ENCODE measurements at regions not wholly inside any gene's neighbourhood (a gene's known extent, or its start where the extent isn't known, plus 50 kb on each side); places are given as distances from the start of the nearest gene placed in this dataset.

- no peak for TF ChIP-seq EP300 (IDR thresholded peaks at IDR 0.05)
- TF ChIP-seq CTCF (IDR thresholded peaks at IDR 0.05): no peak
- TF ChIP-seq POLR2A (IDR thresholded peaks at IDR 0.05): no peak
Observed at GRCh38 chr4:56130606-56131155, 181.9 kb downstream of the CEP135 start.

Measured in gastroesophageal sphincter (tissue), 3 donors.